Bone marrow (tissue), 2 donors: ENCODE measurements at regions not wholly inside any gene's neighbourhood (a gene's known extent, or its start where the extent isn't known, plus 50 kb on each side); places are given as distances from the start of the nearest gene placed in this dataset.
"Not testable (repeated sequence)": the region's sequence is repeated elsewhere in the genome, so short reads cannot be mapped to it uniquely, and the experiment has no call there.

Experiments used
- DNase-seq, 2 donors: peaks; one replicate each; lab custom pipeline; 2025; lab: John Stamatoyannopoulos, UW

DNA sequence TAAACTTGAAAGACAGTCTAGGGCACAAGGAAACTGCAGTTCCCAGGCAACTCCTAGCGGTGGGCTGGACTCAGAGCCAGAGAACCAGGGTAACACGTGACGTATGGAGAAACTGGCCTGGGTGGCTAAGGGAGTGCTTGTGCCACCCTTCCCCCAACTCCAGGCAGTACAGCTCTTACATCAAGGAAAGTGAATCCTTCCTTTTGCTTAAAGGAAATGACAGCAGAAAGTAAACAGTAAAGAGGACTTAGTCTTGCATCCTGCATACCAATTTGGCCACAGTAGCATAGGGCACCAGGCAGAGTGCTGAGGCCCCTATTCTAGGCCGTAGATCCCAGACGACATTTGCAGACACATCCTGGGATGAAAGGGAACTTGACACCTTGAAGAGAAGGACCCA, 322.8 kb downstream of the CD109 start:
- DNase-seq = no peak

GRCh38 chr6:74015427-74015826, 319.4 kb downstream of the CD109 start:
- no peak for DNase-seq

DNA sequence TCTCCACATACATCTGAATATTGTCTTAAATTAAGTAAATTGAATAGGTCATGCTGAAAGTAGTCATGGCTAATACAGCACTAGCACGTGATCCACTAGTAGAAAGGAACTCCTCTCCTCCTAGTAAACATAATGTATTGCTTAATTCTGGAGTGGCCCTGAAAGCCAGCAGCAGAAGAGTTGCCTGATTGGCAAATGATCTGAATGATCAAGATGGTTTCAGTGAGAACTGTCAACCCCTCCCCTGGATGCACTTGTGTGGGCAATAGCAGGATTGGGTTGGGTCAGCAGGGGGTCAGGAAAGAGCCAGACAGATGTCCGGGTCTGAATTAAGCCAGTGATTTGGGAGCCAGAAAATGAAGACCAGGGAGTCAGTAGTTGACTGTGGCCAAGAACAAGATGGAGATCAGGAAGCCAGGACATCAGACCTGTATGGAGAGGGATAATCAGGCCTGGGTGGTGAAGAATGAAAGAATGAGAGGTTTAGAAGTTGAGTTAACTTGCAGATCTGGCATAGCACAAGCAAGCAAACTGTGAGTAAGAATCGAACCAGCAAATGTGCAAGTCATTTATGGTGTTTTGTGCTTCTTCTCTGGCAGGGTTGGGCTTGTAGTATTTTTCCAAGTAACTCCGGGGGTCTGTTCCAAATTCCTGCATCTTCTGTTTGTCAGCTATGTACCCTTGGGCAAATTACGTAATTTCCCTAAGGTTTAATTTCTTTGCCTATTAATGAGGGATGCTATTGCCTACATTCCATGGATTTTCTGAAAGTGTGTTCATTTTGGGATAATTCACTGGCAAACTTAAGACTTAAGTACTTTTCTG, 304.9 kb downstream of the CD109 start:
- no peak for DNase-seq

DNA sequence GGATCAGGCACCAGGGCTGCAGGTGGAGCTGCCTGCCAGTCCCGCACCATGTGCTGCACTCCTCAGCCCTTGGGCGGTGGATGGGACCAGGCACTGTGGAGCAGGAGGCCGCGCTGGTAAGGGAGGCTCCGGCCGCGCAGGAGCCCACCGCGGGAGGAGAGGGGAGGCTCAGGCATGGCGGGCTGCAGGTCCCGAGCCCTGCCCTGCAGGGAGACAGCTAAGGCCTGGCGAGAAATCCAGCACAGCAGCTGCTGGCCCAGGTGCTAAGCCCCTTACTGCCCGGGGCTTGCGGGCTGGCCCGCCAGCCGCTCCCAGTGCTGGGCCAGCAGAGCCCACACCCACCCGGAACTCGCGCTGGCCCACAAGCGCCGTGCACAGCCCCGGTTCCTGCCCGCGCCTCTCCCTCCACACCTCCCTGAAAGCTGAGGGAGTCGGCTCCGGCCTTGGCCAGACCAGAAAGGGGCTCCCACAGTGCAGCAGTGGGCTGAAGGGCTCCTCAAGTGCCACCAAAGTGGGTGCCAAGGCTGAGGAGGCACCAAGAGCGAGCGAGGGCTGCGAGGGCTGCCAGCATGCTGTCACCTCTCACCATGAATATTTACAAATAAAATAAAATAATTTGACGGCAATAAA, 294.7 kb downstream of the CD109 start:
- not testable (repeated sequence) for DNase-seq

- DNase-seq = no peak
Observed at GRCh38 chr6:73989428-73989827, 293.4 kb downstream of the CD109 start.

DNA sequence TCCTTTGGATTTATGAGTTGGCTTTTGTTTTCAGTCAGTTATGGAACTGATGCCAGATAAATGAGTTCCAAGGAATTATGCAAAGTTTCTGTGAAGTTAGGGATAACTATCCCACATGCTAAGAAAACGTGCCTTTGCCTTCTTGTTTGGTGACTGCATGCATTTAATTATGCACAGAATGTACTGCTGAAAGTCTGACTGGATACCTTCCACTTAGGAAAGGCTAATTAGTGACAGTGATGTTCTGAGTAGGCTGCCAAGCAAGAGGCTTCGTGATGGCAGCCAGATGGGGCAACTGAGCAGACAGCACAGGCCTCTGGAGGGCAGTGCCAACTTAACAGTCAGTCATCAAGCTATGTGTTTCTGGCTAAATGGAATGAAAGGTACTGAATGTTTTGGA, 289.9 kb downstream of the CD109 start:
- DNase-seq = no peak

DNA sequence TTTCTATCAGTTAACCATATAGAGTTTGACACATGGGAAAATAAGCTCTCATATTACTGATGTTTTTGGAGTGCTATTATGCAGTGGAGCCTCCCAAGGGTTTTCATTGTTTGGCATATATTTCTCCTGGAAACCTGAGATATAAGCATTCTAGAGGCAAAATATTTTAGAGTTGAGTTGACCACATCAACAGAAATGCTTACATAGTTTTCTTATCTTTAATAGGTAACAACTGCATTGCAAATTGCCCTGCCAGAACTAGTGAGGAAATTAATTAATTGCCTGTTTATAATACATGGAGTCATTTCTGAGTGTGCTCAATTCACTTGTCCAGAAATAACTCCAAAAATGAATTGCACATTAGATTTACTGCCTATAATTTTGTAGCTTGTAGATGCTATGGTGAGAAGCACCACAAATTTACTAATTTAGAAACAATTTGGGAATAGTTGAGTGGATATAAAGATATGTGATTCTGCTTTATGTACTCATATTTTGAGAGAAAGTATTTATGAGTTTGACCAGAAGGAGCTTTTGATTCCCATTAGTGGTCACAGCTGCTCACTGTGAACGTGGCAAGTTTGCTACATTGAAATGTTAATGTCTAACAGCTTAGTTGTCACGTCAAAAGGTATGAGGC, 288.7 kb downstream of the CD109 start:
- no peak for DNase-seq

DNA sequence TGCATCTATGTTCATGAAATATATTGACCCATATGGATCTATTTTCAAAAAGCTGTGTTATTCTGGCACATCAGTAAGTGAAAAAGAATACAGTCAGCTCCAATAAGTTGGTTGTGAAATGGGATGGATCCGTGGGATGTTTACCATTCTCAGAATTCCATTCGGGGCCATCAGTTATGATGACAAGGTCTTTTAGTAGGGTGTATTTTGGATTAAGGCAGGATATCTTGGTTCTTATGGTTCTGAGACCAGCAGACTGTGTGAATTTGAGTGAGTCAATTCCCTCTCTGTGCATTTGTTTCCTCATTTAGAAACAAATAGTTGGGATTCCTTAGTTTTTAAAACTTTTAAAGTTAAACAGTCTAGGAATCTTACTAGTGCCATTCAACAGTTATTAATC, 287.4 kb downstream of the CD109 start:
- DNase-seq = no peak

DNA sequence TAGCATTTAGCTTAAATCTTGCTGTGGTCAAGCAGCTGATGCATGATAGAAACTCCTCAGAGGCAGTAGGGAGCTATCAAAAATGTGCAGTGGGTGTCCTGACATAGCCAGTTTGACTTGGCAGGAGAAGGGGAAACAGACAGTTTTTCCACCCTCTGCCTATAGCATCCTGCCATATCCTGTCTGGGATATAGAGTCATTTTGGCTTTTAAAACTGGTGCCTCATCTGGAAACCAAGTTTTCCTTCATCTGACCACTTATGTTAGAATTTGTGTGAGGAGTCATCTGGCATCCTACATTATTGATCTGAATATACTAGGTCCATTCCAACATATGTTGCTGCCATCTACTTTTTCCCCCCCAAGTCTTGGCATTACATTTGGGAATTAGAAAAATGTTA, 284.1 kb downstream of the CD109 start:
- no peak for DNase-seq

GRCh38 chr6:73978330-73978729, 282.3 kb downstream of the CD109 start:
- no peak for DNase-seq

DNA sequence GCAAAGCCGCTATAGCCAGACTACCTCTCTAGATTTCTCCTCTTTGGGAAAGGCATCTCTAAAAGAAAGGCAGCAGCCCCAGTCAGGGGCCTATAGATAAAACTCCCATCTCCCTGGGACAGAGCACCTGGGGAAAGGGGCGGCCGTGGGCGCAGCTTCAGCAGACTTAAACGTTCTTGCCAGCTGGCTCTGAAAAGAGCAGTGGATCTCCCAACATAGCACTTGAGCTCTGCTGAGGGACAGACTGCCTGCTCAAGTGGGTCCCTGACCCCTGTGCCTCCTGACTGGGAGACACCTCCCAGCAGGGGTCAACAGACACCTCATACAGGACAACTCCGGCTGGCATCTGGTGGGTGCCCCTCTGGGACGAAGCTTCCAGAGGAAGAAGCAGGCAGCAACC, 276.5 kb downstream of the CD109 start:
- DNase-seq = not testable (repeated sequence)

DNA sequence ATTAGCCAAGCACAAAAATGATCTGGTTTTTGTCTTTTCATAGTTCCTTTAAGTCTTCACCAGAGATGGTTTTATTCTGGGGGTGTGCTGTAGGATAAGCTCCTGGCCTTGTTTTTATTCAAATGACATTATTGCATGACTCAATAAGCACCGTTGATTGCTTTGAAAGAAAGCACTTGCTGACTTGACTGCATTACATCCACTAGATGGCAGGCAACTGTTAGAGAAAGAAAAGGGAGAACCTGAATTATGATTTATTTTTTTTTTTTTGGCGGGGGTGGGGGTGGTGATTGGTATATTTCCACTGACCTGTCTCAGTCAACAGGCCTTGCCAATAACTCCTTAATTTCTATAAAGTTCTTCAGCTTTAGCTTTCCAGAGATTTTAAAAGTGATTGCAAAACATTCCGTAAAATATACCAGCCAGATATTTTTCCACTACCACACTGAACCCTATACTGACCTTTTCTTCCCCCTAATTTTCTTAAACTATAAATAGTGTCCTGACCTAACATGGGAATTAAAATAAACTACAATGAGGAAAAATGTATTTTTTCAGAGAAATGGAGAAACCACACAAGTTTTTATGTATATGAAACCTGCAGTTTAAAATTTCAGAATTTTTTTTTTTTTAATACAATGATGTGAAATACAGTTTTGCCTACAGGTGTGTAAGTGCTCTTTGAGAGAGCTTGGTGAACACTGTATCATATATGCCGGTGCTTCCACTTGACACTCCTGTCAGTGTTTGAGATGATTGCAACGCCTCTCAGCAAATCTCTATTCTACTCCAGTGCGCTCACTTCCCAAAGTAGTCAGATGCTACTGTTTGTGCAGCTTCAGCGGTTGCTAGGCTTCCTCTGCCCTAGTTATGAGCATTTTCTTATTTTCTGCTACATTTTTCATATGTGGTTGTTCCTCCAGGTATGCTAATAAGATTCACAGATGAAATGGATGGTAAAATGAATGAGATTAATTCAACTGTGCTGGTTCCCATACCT, 274.3 kb downstream of the CD109 start:
- DNase-seq = no peak

DNA sequence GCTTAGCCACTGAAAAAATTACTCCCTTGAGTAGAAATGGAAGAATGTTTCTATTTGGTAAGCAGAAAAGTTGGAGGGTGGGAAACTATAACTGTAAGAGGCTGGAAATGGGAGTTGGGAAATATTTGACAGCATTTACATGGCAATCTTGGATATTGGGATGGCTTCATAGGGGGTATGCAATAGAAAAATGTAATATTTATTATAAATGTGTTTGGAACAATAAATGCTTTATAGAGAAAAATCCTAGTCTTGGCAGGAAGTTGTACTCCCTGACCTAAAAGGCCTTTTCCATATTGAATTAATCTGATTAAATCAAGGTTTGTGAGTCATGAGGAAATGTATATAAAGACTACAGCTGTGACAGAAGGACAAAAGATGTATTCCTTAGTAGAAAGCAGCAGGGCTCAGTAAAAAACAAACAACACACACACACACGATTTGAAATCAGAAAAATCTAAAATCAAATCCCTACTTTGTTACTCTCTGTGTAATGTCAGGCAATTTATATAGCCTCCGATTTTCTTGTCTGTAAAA, 272.3 kb downstream of the CD109 start:
- DNase-seq = no peak

- DNase-seq = no peak
Observed at GRCh38 chr6:73965539-73966029, 269.6 kb downstream of the CD109 start.

GRCh38 chr6:73964241-73964854, 268.3 kb downstream of the CD109 start:
- no peak for DNase-seq

DNA sequence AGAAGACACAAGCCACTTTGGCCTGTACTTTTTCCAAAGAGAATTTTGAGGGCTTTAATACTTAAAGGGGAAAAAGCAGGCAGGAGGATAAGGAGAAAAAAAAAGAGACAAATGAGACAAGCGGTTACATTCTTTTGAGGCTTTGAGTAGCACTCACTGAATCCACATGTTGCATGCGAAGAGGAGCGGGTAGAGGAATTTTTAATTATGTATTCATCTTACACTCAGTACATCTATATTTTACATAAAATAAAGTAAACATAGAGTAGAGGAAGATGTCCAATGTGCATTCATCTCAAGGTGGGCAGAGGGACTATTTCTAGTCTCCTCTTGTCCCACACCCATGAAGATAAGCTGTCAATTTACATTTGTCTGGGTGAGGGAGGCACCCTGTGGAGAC, 266.9 kb downstream of the CD109 start:
- no peak for DNase-seq

- DNase-seq = no peak
Observed at GRCh38 chr6:73956305-73956704, 260.3 kb downstream of the CD109 start.

DNA sequence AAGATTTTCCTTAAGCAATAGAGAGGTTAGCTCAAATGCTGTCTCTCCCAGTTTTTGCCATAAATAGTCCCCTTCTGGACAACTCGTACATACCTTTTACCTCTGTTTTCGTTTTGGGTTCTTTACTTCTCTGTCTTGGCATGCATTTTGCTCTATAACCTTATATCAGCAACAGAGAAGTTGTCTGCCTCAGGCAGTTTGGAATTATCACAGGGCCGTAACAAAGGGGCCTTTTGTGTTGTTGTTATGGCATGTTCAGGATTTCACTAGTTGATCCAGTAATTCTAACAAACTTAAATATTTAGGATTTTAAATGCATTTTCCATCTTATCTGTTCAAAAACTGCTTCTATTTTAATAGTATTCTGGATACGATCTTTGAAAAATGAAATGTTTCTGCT, 259.8 kb downstream of the CD109 start:
- no peak for DNase-seq

DNA sequence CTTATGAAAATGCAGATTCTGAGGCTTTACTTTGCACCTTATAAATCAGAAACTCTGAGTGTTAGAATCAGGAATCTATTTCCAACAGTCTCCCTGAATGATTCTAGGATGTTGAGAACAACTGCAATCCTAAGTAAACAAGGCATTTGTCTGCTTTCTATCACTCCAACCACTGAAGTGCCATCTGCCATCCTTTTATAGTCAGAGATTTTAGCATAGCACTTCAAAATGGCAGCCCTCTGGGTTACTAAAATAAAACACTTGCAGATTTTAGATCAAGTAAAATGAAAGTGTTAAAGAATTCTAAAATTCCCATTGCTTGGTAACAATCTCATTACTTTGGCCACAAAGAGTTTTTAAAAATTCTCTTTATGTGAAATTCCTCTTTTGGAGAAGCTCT, 258.9 kb downstream of the CD109 start:
- DNase-seq = no peak

DNA sequence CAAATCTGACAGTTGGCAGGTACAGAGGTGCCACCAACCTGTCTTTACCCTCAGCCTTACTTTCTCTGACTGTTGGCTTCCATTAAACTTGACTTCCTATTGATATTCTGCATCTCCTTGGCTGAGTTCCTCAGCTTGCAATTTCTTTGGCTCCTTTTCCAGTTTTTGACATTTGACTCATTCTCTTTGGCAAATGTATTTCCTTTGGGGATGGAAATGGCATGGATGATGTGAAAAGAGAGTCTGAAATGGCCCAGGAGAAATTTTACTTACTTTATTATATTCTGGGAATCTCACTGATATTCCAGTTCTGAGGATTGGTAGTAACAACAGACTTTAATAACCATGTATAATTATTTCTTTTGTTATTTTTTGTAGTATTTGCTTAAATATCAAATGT, 255.2 kb downstream of the CD109 start:
- no peak for DNase-seq
